ENCODE measurements at regions not wholly inside any gene's neighbourhood (a gene's known extent, or its start where the extent isn't known, plus 50 kb on each side); places are given as distances from the start of the nearest gene placed in this dataset.
"Not testable (repeated sequence)": the region's sequence is repeated elsewhere in the genome, so short reads cannot be mapped to it uniquely, and the experiment has no call there.

GRCh38 chr1:121117622-121118479, 66.3 kb downstream of the FAM72B start:
- DNase-seq: not testable (repeated sequence)
